Gastrocnemius medialis (tissue), 4 donors: ENCODE measurements at regions not wholly inside any gene's neighbourhood (a gene's known extent, or its start where the extent isn't known, plus 50 kb on each side); places are given as distances from the start of the nearest gene placed in this dataset.

Experiments used
- CTCF ChIP-seq, 5 experiments: fragments of 450-650 bp in 3 of 5; fragments of 200-600 bp in 2 of 5; sonication (generic) in 2 of 5; IDR thresholded peaks in 4 of 5; conservative IDR thresholded peaks in 1 of 5; 1 replicate in 4 of 5; 2 replicates in 1 of 5; pipeline ENCODE4 v1.5.1; 2016 to 2019; ENCODE audit warnings: antibody characterized with exemption in 5 of 5, mild to moderate bottlenecking in 3 of 5, moderate library complexity in 3 of 5
- POLR2A ChIP-seq, 2 donors: fragments of 450-650 bp; IDR thresholded peaks; one replicate each; pipeline ENCODE4 v1.6.1; 2017; ENCODE audit warnings: antibody characterized with exemption in 2 of 2, mild to moderate bottlenecking in 2 of 2, moderate library complexity in 2 of 2

GRCh38 chr4:167842487-167842886, 249.8 kb upstream of the ANXA10 start:
- TF ChIP-seq CTCF (IDR thresholded peaks at IDR 0.05 in 4 of 5, conservative IDR thresholded peaks at IDR 0.05 in 1 of 5) = no peak
- TF ChIP-seq POLR2A (IDR thresholded peaks at IDR 0.05) = no peak
